ENCODE measurements at regions not wholly inside any gene's neighbourhood (a gene's known extent, or its start where the extent isn't known, plus 50 kb on each side); places are given as distances from the start of the nearest gene placed in this dataset.

GRCh38 chr10:129004398-129004797, 462.6 kb upstream of the MGMT start:
- DNase-seq = no peak

GRCh38 chr10:129005080-129005479, 462.0 kb upstream of the MGMT start:
- DNase-seq = no peak

GRCh38 chr10:129005804-129006203, 461.2 kb upstream of the MGMT start:
- DNase-seq = no peak

- DNase-seq = no peak
These were observed 448.5 kb upstream of the MGMT start for GRCh38 chr10:129018511-129018910.

- no peak for DNase-seq
These were observed 446.2 kb upstream of the MGMT start for GRCh38 chr10:129020651-129021330.

- no peak for DNase-seq
These were observed 445.3 kb upstream of the MGMT start for GRCh38 chr10:129021594-129022304.

GRCh38 chr10:129023082-129023481, 444.0 kb upstream of the MGMT start:
- no peak for DNase-seq

GRCh38 chr10:129024046-129024445, 443.0 kb upstream of the MGMT start:
- DNase-seq = no peak

GRCh38 chr10:129025787-129026186, 441.3 kb upstream of the MGMT start:
- no peak for DNase-seq

- no peak for DNase-seq
These were observed 439.1 kb upstream of the MGMT start for GRCh38 chr10:129027906-129028305.

- DNase-seq = no peak
These were observed 438.6 kb upstream of the MGMT start for GRCh38 chr10:129028451-129028850.

- no peak for DNase-seq
These were observed 438.0 kb upstream of the MGMT start for GRCh38 chr10:129029051-129029450.

- DNase-seq = no peak
These were observed 437.0 kb upstream of the MGMT start for GRCh38 chr10:129029851-129030602.

GRCh38 chr10:129030603-129030895, 436.5 kb upstream of the MGMT start:
- DNase-seq = no peak

- peak; percentile 22 for DNase-seq
These were observed 435.8 kb upstream of the MGMT start for GRCh38 chr10:129030996-129031843.

- no peak for DNase-seq
These were observed 435.2 kb upstream of the MGMT start for GRCh38 chr10:129031844-129032150.

GRCh38 chr10:129032372-129033313, 434.4 kb upstream of the MGMT start:
- DNase-seq = no peak

GRCh38 chr10:129033340-129033739, 433.7 kb upstream of the MGMT start:
- no peak for DNase-seq

GRCh38 chr10:129033790-129034272, 433.2 kb upstream of the MGMT start:
- DNase-seq = no peak

- DNase-seq = peak; percentile 15
These were observed 431.8 kb upstream of the MGMT start for GRCh38 chr10:129035052-129035827.

- DNase-seq = no peak
These were observed 428.5 kb upstream of the MGMT start for GRCh38 chr10:129038522-129038921.

All from activated naive CD4-positive, alpha-beta T cell treated with Interleukin-2 at 50 U/mL for 16 hours (primary cell).